ENCODE measurements at regions not wholly inside any gene's neighbourhood (a gene's known extent, or its start where the extent isn't known, plus 50 kb on each side); places are given as distances from the start of the nearest gene placed in this dataset.
"Not testable (repeated sequence)": the region's sequence is repeated elsewhere in the genome, so short reads cannot be mapped to it uniquely, and the experiment has no call there.

DNA sequence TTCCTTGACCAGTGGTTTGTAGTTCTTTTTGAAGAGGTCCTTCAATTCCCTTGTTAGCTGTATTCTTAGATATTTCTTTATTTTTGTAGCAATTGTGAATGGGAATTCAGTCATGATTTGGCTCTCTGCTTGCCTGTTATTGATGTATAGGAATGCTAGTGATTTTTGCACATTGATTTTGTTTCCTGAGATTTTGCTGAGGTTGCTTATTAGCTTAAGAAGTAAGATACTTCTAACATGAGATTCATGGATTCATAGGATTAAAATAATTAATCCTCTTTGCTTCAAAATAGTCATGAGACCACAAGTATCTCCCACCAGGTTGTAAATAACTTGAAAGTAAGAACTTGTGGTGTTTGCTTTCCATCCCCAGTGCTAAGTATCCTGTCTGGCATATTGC lies 308.9 kb downstream of the DTHD1 start:
- DNase-seq (ENCODE audit: low read depth in 2 of 2) = no peak

GRCh38 chr4:36601864-36602495 lies 320.6 kb downstream of the DTHD1 start:
- no peak for DNase-seq (ENCODE audit: low read depth in 2 of 2)

DNA sequence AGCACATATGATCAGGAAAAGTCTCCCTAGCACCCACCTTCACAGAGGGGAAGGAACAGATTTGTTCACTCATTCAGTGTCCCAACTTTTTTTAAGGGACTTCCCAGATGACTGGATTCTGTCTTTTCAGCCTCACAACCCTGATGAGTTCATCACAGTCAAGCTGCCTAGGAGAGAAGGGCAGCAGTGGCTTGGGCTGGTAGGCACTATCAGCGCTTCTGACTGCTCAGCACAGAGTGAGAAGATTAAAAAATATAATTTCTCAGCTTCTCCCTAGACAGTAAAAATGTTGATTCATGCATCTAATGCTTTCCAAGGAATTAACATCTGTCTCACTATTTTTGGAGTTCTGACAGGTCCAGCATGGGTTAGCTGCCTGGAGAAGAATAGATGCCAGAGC lies 328.2 kb downstream of the DTHD1 start:
- DNase-seq (ENCODE audit: low read depth in 2 of 2) = no peak

DNA sequence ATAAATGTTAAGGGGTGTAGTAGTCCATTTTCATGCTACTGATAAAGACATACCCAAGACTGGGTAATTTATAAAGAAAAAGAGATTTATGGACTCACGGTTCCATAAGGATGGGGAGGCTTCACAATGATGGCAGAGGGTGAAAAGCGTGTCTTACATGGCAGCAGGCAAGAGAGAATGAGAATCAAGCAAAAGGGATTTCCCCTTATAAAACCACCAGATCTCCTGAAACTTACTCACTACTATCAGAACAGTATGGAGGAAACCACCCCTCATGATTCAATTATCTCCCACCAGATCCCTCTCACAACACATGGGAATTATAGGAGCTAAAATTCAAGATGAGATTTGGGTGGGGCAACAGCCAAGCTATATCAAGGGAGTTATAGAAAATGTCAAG lies 329.2 kb downstream of the DTHD1 start:
- no peak for DNase-seq (ENCODE audit: low read depth in 2 of 2)

DNA sequence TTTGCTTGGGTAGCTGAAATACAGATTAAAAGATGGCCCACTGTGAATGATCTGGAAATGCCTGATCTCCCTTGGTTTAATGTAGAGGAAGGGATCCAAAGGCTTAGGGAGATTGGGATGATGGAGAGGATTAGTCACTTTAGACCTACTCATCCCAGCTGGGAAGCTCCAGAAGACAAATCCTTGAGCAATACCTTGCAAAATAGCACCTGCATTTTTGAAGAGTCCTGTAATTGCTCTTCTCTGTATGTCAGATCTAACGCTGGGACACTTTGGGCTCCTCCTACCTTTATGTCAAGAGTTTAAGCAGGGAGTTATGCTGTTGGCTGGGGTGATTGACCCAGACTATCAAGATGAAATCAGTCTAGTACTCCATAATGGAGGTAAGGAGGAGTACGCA lies 331.7 kb downstream of the DTHD1 start:
- DNase-seq (ENCODE audit: low read depth in 2 of 2) = not testable (repeated sequence)

GRCh38 chr4:36614011-36614410 lies 332.6 kb downstream of the DTHD1 start:
- no peak for DNase-seq (ENCODE audit: low read depth in 2 of 2)

DNA sequence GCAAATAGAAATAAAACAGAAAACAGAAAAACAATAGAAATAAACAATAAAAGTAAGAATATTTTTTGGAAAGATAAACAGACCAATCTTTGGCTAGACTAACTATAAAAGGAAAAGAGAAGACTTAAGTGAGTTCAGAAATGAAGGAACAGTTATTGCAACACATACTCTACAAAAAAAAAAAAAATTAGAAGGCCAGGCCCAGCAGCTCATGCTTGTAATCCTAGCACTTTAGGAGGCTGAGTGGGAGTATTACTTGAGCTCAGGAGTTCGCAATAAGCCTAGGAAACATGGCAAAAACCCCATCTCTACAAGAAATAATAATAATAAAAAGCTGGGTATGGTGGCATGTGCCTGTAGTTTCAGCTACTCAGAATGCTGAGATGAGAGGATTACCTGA lies 336.7 kb downstream of the DTHD1 start:
- no peak for DNase-seq (ENCODE audit: low read depth in 2 of 2)

- no peak for DNase-seq (ENCODE audit: low read depth in 2 of 2)
Measured at GRCh38 chr4:36624030-36624429, 342.6 kb downstream of the DTHD1 start.

DNA sequence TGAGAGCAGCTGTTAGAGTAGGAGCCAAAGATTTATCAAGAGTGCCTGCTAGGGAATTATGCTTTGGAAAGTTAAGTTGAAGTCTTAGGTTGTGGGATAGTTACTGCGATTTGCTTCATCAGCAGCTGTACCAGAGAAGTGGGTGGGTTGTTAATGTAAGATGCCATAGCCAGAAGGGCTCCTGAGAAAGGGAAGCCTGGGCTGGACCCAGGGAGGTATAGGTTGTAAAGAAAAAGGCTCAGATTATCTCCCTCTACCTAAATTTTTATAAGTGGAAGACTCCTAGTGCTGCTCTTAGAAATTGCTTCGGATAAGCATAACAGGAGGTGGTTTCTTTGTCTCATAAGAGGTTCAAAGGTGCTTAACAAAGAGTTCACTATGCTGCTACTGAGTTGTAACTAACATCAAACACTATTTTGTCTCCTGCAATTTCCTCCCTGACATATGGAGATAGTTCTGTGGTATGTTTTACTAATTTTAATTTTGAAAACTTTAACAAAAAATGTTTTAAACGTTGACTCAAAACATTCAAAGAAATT lies 356.9 kb downstream of the DTHD1 start:
- no peak for DNase-seq (ENCODE audit: low read depth in 2 of 2)

- no peak for DNase-seq (ENCODE audit: low read depth in 2 of 2)
Measured at GRCh38 chr4:36640876-36641275, 359.5 kb downstream of the DTHD1 start.

DNA sequence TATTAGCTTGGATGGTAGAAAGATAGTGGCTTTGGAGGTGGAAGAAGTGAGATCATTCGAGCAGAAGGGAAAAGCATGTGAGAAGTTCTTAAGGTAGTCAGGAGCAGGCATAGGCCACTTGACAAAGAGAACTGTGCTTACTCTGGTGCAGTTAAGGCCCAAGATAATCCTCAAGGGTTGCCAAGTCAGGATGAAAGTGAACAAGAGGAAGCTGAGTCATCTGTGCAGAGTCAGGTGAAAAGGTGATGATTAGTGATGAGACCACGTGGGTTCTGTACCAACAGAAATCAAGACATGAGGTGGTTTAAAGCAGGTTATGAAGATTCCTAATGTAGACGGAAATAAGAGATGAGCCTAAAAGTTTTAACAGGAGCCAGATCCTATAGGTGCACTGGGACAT lies 369.8 kb downstream of the DTHD1 start:
- DNase-seq (ENCODE audit: low read depth in 2 of 2) = no peak

DNA sequence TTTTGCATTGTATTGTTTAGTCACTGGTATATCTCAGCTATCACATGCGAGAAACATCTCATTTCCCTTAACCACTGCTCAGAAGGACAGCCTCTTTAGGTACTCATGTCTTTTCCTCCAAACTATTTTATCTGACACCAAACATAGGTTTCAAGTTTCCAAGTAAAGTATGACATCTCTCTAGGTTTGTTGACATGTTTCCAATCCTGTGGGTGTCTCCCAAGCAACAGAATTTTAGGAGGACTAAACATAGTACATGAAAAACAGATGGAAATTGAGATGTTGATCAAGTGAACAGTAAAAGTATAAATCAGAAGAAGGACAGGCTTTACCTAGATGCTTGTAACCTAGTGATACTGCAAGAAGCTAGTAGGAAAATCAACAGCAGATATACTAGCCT lies 371.4 kb downstream of the DTHD1 start:
- DNase-seq (ENCODE audit: low read depth in 2 of 2) = no peak

- DNase-seq (ENCODE audit: low read depth in 2 of 2) = no peak
Measured at GRCh38 chr4:36665985-36666527, 384.6 kb downstream of the DTHD1 start.

DNA sequence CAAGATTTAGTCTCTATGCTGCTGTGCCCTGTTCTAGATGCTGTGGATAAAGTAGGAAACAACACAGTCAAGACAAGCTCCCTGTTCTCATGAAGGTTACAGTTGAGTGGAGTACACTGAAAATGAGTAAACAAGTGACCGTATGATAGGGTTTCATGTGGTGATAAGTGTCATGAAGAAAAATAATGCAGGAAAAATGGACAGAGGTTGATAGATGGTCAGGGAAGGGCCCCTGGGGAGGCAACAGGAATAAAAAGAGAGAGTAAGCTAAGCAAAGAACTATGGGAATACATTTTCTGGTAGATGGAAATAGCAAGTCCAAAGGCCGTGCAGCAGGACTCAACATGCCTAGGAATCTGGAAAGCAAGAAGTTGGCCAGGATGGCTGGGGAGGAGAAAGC lies 394.0 kb downstream of the DTHD1 start:
- DNase-seq (ENCODE audit: low read depth in 2 of 2) = no peak

GRCh38 chr4:36676139-36677050 lies 395.0 kb downstream of the DTHD1 start:
- DNase-seq (ENCODE audit: low read depth in 2 of 2) = no peak

DNA sequence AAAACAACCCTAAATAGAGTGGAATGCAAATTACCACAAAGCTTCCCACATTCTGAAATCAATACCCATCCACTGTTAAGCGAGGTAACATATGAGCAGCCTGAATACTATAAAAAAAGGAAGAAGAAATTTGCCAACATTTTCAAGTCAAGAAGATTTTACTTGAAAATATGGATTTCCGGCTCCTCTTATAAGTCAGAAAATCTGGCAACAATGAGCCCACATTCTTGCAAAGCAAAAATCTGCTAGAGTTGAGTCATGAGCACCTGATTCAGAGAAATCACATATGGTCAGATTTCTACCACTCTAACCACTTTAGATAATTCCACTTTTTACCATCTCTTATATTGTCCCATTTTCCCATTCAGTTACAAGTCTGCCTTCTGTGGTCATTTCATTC lies 395.7 kb downstream of the DTHD1 start:
- DNase-seq (ENCODE audit: low read depth in 2 of 2) = no peak

DNA sequence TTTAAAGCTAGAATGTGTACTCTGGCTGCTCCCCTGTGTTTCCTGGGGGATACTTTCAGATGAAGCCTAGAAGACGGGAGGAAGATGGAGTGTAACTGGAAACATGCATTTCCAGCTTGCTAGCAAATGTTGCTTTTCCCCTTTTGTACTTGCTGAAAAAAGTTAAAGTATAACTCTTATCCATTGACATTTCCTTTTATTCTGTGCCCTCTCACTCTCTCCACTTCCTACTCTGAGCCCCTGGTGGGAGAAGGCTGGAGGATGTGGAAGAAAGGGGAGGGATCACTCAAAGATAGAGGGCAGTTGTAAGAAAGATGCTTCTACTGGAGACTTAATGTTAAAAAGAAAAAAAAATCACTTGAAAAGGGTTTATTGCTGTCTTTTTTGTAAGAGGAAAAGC lies 396.5 kb downstream of the DTHD1 start:
- no peak for DNase-seq (ENCODE audit: low read depth in 2 of 2)

DNA sequence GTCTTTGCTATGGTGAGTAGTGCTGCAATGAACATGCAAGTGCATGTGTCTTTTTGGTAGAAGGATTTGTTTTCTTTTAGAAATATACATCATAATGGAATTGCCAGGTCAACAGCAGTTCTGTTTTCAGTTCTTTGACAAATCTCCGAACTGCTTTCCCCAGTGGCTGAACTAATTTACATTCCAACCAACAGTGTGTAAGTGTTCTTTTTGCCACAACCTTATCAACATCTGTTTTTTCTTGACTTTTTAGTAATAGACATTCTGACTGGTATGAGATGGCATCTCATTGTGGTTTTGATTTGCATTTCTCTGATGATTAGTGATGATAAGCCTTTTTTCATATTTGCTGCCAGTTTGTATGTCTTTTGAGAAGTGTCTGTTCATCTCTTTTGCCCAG lies 406.3 kb downstream of the DTHD1 start:
- DNase-seq (ENCODE audit: low read depth in 2 of 2) = no peak

DNA sequence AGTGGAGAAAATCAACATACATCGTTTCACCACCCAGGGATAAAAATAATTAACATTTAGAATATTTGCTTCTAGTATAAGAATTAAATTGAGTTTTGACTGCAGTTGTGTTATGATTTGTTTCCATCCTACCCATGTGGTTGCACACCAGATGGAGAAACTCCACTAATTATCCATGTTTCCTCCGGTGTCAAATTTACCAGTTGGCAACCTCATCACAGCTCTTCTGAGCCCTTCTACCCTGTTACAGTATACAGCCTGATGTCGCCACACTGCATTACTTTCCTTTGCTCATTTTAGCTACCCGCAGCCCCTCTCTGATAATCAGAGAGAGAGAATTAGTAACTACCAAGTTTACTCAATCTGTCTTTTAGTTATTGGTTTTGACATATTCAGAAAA lies 411.2 kb downstream of the DTHD1 start:
- no peak for DNase-seq (ENCODE audit: low read depth in 2 of 2)

DNA sequence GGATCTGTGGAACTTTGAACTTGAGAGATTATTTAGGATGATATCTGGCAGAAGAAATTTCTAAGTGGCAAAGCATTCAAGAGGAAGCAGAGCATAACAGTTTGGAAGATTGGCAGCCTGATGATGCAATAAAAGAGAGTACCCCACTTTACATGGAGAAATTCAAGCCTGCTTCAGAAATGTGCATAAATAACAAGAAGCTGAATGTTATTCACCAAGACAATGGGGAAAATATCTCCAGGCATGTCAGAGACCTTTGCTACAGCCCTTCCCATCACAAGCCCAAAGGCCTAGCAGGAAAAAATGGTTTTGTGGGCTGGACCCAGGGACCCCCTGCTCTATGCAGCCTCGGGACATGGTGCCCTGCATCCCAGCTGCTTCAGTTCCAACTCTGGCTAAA lies 420.8 kb downstream of the DTHD1 start:
- no peak for DNase-seq (ENCODE audit: low read depth in 2 of 2)

DNA sequence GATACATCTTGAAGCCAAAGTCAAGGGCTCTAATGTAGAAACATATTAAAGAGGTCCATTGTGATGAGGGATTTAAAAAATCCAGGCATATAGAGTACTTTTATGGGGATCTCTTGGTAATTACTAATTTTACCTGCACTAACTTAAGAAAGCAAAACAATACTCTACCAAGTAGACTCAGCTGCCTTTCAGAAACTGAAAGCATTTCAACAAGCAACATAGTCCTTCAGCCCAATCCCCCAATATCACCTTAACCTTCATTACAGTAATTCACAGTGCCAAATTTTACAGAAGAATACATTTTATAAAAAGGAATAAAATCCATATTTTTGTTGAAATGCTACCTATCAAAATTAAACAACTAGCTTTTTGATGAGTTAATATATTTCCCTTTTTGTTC lies 422.9 kb downstream of the DTHD1 start:
- DNase-seq (ENCODE audit: low read depth in 2 of 2) = no peak

DNA sequence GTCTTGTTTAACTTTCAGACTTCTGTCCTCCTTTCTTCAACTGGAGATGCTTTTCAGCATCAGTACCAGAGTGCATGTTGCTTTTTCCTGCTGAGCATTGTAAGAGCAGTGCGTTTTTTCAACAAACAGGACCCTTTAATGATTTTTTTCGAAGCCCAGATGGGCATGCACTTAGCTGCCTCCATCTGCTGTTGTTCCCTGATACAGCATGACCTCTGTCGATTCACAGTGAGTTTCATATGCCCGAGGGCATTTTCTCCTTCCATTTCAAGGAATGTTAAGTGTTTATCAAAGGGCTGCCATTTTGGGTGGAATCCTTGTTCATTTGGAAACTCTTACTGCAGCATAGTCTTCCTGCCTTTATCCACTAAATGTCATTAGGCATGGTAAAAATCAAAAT lies 428.6 kb downstream of the DTHD1 start:
- DNase-seq (ENCODE audit: low read depth in 2 of 2) = no peak

GRCh38 chr4:36712013-36712412 lies 430.6 kb downstream of the DTHD1 start:
- DNase-seq (ENCODE audit: low read depth in 2 of 2) = no peak
